NCI-H146 treated with DMSO at 0.1 percent for 48 hours (cell line): ENCODE measurements at regions not wholly inside any gene's neighbourhood (a gene's known extent, or its start where the extent isn't known, plus 50 kb on each side); places are given as distances from the start of the nearest gene placed in this dataset.
"Not testable (repeated sequence)": the region's sequence is repeated elsewhere in the genome, so short reads cannot be mapped to it uniquely, and the experiment has no call there.

Experiments
- DNase-seq: peaks from one replicate; lab custom pipeline; 2025; ENCODE audit not compliant: unreplicated experiment; lab: John Stamatoyannopoulos, UW

- DNase-seq: no peak
Measured at GRCh38 chr10:52477305-52477704, 163.2 kb downstream of the DKK1 start.

GRCh38 chr10:52479567-52479966 lies 165.5 kb downstream of the DKK1 start:
- DNase-seq: no peak

DNA sequence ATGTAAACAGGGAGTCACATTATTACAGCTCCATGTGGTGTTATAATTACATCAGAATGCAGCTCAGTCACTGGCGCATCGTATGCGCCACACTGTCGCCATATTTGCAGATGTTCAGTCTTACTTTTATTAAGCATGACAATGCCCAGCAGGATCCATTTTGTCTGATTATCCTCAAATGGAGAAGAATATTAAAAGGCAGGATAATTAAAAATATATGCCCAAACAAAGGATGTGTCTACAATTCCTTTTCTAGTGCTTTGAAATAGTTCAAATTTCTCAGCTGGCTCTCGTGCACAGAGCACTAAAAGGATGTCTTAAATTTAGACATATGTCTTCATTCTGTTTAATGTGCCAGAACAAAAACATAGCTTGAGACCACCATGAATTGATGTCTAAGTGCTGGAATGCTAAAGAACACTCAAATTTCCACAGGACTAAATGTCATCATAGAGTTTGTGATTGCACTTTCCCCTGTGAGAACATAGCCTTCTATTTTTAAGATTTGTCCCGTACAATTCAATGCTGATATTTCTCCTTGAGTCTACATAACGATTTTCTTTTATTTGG lies 168.0 kb downstream of the DKK1 start:
- DNase-seq: no peak

GRCh38 chr10:52483587-52483986 lies 169.5 kb downstream of the DKK1 start:
- DNase-seq: no peak

DNA sequence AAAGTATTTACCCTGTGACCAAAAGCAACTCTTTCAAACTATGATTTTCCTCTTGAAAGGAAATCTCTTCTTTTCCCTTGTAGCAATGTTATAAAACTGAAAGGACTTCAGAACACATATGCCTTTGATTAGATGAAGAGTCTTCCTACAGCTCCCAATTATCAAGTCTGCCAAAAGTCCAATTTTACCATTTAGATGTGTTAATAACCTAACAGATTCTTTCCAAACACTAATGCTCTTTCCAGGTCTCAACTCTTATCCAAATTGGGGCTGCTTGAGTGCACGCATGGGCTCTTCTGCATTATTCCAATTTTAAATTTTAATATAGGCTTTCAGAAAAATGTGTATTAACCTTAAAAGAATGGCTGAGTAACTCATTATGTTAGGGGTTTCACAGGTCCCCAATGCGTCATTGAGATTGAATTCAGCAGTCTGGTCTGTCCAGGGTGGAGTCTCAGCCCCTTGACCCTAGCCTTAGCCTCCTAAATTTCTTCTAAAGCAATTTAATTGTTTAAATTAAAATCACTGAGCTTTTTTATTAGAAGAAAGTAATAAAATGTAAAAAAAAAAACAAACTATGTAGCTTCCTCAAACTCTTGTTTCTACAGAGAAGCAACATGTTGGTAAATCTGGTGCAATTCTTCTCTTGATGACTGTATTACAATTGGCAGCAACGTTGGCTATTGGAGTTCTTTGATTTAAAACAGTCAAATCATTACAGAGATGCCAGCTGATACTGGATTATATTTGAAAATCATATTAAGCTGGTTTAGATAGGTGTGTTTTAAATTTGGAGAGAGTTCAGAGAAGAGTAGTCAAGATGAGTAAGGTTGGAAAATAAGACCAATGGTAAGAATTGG lies 170.4 kb downstream of the DKK1 start:
- DNase-seq: no peak

GRCh38 chr10:52485462-52485861 lies 171.4 kb downstream of the DKK1 start:
- DNase-seq: no peak

- no peak for DNase-seq
Measured at GRCh38 chr10:52486840-52487611, 172.9 kb downstream of the DKK1 start.

DNA sequence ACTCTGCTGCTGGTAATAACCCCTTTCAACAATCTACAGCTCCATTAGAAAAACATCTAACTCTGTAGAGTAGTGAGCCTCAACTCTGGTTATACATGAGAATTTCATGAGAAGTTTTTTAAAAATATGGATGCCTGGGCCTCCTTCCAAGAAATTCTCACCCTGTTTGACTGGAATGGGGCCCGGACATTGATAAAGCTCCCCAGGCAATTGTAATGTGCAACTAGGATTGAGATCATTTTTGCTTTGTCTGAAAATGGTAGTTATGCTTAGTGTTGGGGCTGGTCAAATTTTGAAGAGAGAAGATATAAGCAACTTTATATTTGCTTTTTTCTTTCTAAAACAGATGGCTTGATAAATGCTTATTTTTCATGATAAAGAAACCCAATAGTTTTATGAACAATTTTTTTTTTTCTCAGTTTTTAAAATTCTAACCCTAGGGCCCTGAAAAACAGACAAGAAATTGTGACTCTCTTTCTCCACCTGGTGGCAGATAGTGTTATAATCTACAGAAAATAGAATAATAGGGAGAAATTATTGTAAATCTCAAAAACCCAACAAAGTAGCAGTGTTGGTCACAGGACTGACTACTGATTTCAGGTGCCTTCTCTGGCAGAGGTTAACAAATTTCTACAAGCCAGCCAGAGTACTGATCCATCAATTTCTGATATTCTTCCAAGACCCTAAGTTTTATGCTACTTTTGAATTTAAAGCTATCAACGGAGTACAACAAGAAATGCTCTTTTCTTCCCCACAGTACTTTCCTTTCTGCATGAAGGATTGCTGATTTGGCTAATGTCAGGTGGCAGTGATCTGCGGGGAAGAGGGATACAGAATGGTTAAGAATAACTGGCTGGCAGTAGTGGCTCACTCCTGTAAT lies 174.8 kb downstream of the DKK1 start:
- no peak for DNase-seq

DNA sequence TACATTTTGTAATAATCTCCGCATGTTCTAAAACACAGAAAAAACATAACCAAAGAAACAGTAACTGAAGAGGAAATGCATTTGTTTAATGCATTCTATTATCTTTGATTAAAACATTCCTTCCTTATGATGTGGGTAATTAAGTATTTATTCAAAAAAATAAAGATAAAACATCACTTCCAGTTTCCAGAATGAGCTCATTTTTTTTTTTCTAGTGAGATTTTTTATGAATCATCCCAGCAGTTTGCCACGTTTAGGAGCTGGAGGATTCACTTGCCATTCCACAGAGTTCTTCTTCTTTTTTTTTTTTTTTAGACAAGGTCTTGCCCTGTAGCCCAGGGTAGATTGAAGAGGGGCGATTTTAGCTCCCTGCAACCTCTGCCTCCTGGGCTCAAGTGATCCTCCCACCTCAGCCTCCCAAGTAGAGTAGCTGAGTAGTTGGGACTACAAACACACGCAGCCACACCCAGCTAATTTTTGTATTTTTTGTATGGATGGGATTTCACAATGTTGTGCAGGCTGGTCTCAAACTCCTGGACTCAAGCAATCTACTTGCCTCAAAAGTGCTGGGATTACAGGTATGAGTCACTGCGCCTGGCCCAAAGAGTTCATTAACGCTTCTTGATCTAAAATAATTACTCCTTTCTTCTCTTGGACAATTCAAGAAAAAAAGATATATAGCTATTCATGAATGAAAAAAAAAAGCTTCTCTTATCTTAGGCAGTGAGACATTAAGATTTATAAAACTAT lies 177.3 kb downstream of the DKK1 start:
- DNase-seq: no peak

DNA sequence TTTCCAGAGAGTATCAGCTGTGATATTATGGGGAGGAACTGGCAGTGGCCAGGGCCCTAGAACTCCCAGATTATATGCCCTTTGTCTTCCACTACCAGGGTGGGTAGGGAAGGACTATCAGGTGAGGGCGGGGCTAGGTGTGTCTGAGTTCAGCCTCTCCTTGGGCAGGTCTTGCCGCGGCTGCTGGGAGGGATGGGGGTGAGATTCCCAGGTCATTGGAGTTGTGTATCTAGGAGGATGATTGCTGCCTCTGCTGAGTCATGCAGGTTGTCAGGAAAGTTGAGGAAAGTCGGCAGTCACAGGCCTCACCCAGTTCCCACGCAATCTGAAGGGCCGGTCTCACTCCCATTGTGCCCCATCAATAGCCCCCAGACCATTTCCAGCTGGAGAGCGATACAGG lies 185.2 kb downstream of the DKK1 start:
- no peak for DNase-seq

DNA sequence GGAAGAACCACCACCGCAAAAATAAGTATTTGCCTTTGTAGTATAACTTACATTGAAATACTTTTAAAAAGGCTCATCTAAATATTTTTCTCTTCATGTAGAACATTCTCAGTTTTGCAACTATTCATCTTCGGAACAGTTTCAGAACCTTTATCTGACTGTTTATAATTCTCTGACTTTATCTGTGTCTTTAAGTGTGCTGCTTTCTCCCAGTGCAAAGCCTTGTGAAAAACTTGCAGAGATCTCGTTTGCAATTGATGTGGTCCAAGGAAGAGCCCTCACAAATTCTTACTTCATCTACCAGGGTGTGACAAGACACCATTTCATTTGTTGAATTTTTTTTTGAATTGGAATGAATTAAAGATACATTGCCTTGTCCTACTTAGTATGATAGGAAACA lies 186.4 kb downstream of the DKK1 start:
- no peak for DNase-seq

- no peak for DNase-seq
Measured at GRCh38 chr10:52502237-52502636, 188.2 kb downstream of the DKK1 start.

DNA sequence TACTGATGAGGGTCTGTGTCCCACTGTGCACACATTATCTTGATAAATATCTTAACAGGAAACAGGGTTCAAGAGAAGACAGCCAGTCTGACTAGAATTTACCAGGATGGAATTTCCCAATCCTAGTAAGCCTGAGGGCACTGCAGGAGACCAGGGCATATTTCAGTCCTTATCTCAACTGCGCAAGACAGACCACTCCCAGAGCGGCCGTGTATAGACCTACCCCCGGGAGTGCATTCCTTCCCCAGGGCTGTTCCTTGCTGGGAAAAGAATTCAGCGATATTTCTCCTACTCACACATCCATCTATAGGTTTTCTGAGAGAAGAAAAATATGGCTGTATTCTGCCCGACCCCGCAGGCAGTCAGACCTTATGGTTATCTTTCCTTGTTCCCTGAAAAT lies 191.3 kb downstream of the DKK1 start:
- not testable (repeated sequence) for DNase-seq

- no peak for DNase-seq
Measured at GRCh38 chr10:52514481-52514880, 200.4 kb downstream of the DKK1 start.

DNA sequence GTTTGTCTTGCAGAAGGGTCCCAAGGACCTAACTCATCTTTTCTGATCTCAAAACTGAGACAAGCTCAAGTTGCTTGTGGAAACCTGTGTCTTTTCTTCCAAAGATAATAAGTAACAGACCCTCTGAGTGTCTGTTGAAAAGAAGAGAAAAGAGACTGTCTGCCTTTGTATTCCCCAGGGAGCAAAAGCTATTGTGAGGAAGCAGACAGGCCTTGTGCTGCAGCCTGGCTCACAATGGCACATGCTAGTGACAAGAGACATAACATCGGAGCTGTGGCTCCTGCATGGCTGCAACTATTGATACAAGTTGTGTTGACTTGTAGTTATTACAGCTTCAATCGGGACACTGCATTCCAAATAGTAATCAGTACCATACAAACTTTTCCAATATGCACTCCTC lies 202.9 kb downstream of the DKK1 start:
- DNase-seq: no peak

DNA sequence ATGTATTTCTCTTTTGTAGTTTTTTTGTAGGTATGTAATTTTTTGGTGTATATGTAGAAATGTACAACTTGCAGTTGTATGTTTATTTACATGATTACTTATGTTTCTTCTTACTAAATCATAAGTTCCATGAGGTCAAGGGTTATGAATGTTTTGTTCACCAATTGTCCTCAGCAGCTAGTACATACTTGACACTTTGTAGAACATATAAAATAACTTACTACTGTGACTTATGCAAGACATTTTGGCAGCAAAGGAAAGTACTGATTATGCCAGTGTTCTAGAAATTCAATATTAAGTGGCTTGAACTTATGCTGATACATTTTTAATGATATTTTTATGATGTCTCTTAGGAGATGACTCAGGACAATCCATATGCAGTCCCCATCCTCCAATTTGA lies 209.6 kb downstream of the DKK1 start:
- DNase-seq: no peak

DNA sequence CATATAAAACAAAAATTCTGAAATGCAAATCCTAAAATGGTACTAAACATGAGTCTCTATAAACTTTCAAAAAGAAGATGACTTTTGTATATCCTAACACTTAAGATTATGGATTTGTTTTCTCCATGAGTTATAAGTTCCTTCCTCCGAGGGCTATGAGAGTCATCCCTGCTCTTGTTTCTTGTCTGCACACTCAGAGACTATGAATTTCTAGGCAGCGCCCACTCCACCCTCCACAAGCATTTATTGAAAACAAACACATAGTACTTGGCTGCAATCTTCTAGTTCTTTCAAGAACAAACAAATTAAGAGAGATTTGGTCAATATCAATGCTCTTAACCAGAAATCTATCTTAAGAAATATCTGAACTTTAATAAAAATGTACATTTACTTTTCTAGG lies 211.7 kb downstream of the DKK1 start:
- no peak for DNase-seq

DNA sequence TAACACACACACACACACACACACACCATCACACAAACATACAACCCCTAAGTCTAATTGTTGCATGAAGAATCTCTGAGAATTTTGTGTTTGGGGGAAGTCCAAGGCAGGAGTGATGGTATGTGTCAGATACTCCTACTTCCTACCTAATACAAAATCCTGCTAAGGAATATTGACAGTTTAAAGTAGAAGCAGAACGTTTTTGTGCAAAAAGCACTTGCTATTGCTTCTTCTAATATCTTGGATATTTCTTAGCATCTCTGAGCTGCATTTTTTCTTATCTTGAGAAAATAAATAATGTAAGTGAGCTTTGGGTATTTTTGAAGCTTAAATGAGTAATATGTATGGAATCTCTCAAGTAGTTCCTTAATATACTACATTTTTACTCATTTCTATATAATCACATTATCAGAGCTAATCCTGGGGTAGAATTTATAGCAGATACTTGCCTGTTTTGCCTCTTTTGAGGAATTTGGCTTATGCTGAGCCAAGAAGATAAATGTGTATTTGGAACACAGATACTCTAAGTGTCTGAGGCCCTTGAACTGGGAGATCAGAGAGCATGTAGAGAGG lies 212.3 kb downstream of the DKK1 start:
- no peak for DNase-seq

DNA sequence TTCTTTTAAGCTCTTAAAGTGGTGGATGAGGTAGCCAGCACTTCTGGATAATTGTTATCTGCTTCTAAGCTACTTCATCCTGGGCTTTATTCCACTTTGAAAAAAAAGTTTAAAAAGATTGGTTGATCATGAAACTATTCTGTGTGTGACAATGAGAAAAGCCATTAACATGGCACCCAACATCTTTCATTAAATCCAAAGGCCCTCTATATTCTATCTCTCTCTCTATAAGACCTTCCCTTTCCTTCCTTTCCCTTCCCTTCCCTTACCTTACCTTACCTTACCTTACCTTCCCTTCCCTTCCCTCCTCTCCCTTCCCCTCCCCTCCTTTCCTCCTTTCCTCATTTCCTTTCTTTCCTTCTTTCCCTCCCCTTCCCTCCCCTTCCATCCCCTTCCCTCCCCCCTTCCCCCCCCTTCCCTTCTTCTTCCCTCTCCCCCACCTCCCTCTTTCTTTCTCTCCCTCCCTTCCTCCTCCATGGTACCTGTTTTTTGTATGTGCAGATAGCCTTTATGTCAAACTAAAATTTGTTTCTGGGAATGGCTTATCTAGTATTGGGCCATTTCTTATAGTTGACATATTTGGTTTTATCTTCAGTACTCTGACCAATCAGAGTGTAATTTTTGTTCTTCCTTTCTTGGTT lies 218.7 kb downstream of the DKK1 start:
- DNase-seq: no peak

- DNase-seq: no peak
Measured at GRCh38 chr10:52533986-52534385, 219.9 kb downstream of the DKK1 start.
